ENCODE measurements at regions not wholly inside any gene's neighbourhood (a gene's known extent, or its start where the extent isn't known, plus 50 kb on each side); places are given as distances from the start of the nearest gene placed in this dataset.

- DNase-seq, result no peak
These were observed 319.9 kb downstream of the CMPK2 start for GRCh38 chr2:6545795-6546194.

GRCh38 chr2:6554466-6554865 lies 311.2 kb downstream of the CMPK2 start:
- DNase-seq, result no peak

DNA sequence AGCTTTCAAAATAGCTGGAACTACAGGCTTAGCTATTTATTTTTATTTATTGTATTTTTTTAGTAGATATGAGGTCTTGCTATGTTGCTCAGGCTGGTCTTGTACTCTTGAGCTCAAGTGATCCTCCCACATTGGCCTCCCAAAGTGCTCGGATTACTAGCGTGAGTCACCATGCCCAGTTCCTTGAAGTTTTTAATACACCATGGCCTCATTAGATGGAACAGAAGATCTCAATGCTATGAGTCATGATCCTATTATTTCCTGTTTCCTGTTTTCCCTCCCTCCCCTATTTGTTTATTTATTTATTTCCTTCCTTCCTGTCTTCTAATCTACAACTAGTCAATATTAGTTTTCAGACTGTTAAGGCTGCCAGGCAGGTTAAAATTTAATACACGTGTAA lies 309.0 kb downstream of the CMPK2 start:
- no peak for DNase-seq

DNA sequence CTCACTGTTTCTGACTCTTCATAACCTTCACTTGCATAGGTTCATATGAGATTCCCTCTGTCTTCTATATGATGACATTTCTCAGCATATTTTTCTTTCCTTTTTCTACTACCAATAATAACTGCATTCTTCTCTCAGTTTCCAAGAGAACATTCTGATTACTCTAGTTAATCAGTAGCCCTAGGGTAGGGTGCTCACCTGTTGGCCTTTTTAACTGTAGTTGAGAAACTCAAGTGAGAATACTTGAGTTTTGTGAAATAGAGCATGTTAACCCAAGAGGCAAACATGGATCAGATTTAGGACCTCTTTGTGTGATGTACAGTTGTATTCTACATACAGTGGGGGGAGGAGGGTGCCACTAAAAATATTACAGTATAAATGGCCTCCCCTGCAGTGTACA lies 308.0 kb downstream of the CMPK2 start:
- DNase-seq, result no peak

DNA sequence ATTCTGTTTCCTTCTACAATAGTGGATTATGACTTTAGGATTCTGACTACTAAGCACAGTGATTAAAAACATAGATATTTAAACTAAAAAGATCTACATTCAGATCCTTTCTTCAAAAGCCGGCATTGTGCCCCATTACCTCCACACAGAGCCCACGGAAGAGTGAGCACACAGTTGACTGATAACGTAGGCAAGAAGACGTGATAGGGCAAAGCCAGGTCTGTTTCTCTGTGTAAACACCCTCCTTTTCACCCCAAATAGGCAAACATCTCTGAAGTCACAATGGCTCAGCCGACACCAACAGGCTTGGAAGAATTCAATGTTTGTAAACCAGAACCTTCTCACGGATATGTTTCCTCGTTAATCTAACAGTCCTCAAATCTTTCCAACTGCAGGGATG lies 302.9 kb downstream of the CMPK2 start:
- DNase-seq, result no peak

GRCh38 chr2:6564326-6564725 lies 301.4 kb downstream of the CMPK2 start:
- DNase-seq, result no peak

GRCh38 chr2:6574121-6574520 lies 291.6 kb downstream of the CMPK2 start:
- no peak for DNase-seq

- no peak for DNase-seq
These were observed 289.4 kb downstream of the CMPK2 start for GRCh38 chr2:6576302-6576701.

DNA sequence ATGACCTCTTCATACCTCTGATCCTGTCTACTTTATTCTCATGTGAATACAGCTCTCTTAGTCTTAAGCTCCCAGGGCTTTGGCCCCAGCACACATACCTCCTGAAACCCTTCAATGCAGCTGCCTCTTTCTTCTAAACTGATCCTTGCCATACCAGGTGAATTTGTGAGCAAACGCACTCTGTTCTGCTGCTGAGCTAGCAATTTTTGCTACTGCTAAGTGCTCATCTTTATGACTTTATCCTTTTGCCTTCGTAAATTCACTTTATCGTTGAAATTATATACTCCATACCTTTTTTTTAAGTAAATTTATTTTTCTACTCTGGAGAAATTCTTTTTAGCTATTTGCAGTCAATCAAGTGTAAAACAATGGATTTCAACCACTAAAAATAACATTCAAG lies 287.7 kb downstream of the CMPK2 start:
- DNase-seq, result no peak

DNA sequence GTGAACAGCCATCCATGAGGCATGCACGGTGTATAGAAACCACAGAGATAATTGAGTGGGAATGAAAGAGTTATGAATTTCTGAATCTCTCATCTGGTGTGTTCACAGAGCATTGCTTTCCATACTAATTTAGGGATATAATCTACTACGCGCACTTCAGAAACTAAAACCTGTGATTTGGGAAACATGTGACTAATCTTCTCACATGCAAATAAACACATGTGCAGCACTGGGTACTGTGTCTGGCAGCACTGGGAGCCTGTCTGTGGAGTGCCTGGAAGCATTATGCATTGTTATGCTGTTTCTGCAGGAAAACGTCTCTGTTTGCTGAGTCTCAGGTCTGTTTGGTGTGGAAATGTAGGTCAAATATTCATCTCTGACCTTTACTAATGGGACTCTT lies 287.3 kb downstream of the CMPK2 start:
- no peak for DNase-seq

DNA sequence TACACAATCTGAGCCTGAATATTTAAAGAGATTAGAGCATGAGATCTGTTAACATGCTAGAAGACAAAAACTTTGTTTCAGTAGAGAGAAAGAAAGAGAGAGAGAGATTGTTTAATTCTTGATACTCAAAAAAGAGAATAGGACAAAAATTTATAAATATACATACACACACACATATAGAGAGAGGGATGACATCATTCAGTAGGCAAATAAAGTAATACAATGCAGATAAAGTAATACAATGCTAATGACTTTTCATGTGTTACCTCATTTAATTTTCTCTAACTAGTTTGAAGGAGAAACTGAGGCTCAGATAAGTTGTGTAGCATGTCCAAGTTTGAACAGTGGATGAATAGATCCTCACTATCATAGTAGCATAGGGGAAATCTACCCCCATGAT lies 286.4 kb downstream of the CMPK2 start:
- DNase-seq, result no peak

DNA sequence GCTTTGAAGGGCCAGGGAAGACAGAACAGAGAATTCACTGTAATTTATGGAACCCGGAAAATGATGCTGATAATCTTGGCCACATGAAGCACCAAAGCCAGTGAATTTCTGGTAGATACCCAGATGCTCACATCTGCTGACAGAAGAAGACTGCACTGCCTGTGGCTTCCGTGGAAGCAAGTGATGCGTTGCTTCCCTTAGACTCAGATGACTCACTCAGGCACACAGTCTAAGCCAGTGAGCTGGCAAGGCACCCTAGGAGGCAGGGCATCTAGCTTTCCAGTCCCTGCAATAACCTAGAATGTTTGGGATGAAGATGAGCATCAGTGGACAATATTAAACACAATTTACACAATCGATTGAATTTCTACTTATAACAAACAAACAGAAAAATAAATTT lies 284.7 kb downstream of the CMPK2 start:
- DNase-seq, result no peak

- DNase-seq, result no peak
These were observed 276.6 kb downstream of the CMPK2 start for GRCh38 chr2:6589150-6589549.

GRCh38 chr2:6590442-6590841 lies 275.3 kb downstream of the CMPK2 start:
- no peak for DNase-seq

GRCh38 chr2:6602471-6602870 lies 263.2 kb downstream of the CMPK2 start:
- DNase-seq, result no peak

- DNase-seq, result no peak
These were observed 259.7 kb downstream of the CMPK2 start for GRCh38 chr2:6605836-6606505.

GRCh38 chr2:6617794-6618193 lies 247.9 kb downstream of the CMPK2 start:
- no peak for DNase-seq

- DNase-seq, result no peak
These were observed 247.5 kb downstream of the CMPK2 start for GRCh38 chr2:6618201-6618600.

DNA sequence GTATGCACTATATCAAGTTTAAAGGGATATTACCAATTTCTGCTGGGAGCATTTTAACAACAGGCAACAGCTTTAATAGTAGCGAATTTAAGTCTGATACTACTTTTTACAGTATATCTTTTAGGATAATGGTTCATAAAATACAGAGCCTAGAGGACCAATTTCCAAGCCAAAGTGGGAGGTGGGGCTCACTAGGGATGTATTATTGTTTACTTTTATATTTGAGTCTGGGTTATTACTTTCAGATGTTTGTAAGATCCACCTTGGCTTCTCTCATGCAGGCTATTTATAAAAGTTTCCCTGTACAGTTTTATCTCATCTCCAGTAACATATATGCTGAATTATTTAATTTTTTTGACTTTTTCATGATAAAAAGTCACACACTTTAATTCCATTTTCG lies 242.0 kb downstream of the CMPK2 start:
- no peak for DNase-seq

DNA sequence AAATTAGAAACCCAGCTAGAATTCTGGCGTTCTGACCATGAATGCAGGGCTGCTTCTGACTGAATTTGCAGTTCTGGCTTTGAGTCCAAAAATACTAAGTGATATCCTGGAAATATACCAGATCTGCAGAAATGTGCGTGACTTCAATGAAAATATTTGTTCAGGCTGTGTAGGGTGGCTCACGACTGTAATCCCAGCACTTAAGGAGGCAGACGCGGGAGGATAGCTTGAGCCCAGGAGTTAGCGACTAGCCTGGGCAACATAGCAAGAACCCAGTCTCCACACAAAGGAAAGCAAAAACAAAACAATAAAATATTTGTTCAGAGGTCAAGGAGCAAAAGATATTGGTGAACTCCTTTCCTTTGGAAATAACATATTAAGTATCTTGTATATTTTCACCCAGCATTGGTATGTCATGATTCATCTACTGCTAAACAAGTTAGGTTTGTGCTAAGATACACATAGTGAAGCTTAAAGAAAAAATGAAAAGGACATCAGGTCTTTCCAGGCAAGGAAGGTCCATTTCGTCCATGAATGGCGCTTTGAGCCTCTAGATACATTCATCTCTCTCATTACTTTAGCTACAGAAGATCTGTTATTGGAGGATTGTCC lies 239.2 kb downstream of the CMPK2 start:
- DNase-seq, result no peak

- DNase-seq, result no peak
These were observed 238.4 kb downstream of the CMPK2 start for GRCh38 chr2:6627316-6627715.

DNA sequence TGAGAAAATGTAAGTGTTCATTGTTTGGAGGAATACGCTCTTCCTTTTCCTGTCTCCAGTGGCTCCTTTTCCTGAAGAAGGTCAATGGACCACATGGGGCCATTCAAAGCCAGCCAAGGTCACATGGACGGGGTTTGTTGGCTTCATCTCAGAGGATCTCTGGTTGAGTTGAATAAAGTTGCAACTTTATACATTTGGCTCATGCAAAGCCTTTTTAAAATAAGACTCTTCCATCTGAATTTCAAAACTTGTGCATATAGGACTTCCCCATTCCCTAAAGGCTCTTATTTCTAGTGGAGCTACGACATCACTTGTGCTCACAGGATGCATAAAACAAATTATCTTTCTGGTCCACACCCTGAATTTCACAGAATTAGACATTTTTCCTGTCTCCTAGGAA lies 235.5 kb downstream of the CMPK2 start:
- no peak for DNase-seq

DNA sequence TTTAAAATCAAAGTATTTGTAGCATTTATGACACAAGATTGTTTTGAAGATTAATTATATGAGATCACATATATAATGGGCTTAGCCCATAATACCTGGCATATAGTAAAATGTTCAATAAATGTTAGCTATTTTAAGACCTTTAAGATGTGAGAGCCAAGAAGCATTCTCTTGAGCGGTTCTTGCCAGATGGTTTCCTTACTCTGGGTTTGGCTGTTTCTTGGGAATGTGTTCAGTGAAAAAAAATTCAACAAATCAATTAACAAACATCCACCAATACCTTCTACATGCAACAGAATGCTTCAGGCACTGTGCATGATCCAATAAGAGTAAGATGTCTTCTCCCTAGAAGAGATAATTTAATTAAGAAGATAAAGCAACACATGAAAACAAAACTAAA lies 230.4 kb downstream of the CMPK2 start:
- DNase-seq, result no peak

GRCh38 chr2:6637330-6637729 lies 228.4 kb downstream of the CMPK2 start:
- no peak for DNase-seq

- no peak for DNase-seq
These were observed 225.6 kb downstream of the CMPK2 start for GRCh38 chr2:6639929-6640620.

Measured in NCI-H2081 (cell line).